K562 (cell line): ENCODE measurements at regions not wholly inside any gene's neighbourhood (a gene's known extent, or its start where the extent isn't known, plus 50 kb on each side); places are given as distances from the start of the nearest gene placed in this dataset.

ENCODE experiments used
- ATAC-seq: fragments of 200-7000 bp; cut with Tn5 transposase; 3 replicates; pipeline ENCODE4 v1.9.1; 2020; ENCODE audit warnings: moderate library complexity
- BruUV-seq: library from RNA; stranded (reverse); fragments of 400-500 nt; replicated peaks from 2 replicates; lab custom pipeline; 2021; lab: Mats Ljungman, UMichigan
- CTCF ChIA-PET: fragments of 300-600 bp; formaldehyde crosslinking; extraction: SDS; loops from one replicate; lab custom pipeline; 2021; ENCODE audit warnings: low intra/inter-chr PET ratio; lab: Yijun Ruan, JAX
- POLR2A ChIA-PET: fragments of 300-600, 350-650 bp; sonication (Branson Sonifier 250); formaldehyde crosslinking; extraction: SDS; loops from one replicate; lab custom pipeline; 2021; ENCODE audit warnings: antibody characterized with exemption, inconsistent platforms; lab: Yijun Ruan, JAX
- DNase-seq, 4 experiments: peaks; one replicate each; pipeline versions ENCODE4 v3.0.0 to v3.0.0-alpha.2; 2011 to 2018; ENCODE audit warnings: low spot score in 3 of 4, mixed read lengths in 3 of 4; ENCODE audit errors: extremely low read depth in 1 of 4
- FAIRE-seq: peaks from 2 replicates; lab custom pipeline; 2011; peaks lifted over from hg19 to GRCh38; lab: Jason Lieb, UNC
- H2AFZ ChIP-seq: 2 replicates; pipeline ENCODE4 v1.6.0; 2011; ENCODE audit warnings: low read depth, low read length, control low read depth, inconsistent platforms
- H3K27ac ChIP-seq: fragments of 200-600 bp; 3 replicates; pipeline ENCODE4 v1.8.0; 2011; ENCODE audit warnings: low read depth, mild to moderate bottlenecking, control low read depth, inconsistent platforms, low read length, moderate library complexity, mixed read lengths; ENCODE audit errors: extremely low read depth
- H3K27me3 ChIP-seq, 2 experiments: fragments of 300-600 bp in 1 of 2; 2 replicates in 1 of 2; 3 replicates in 1 of 2; pipeline versions ENCODE4 v1.6.0 to v1.8.0; 2011; ENCODE audit warnings: inconsistent platforms in 2 of 2, low read length in 2 of 2, mild to moderate bottlenecking in 1 of 2, mixed read lengths in 1 of 2, moderate library complexity in 1 of 2; ENCODE audit not compliant: control insufficient read depth in 2 of 2, insufficient read depth in 2 of 2
- H3K36me3 ChIP-seq: fragments of 300-600 bp; 3 replicates; pipeline ENCODE4 v1.8.0; 2011; ENCODE audit warnings: mild to moderate bottlenecking, low read length, inconsistent platforms; ENCODE audit not compliant: control insufficient read depth, insufficient read depth
- H3K4me1 ChIP-seq, 2 experiments: fragments of 200-600 bp in 1 of 2; replicated peaks in 1 of 2; 2 replicates in 1 of 2; 3 replicates in 1 of 2; pipeline versions ENCODE4 v1.5.1 to v1.8.0; 2011; ENCODE audit warnings: inconsistent platforms in 2 of 2, low read length in 2 of 2, mild to moderate bottlenecking in 1 of 2, mixed read lengths in 1 of 2, moderate library complexity in 1 of 2; ENCODE audit not compliant: control insufficient read depth in 2 of 2, insufficient read depth in 2 of 2
- H3K4me2 ChIP-seq: 2 replicates; pipeline ENCODE4 v1.6.1; 2011; ENCODE audit warnings: low read length, control low read depth, inconsistent platforms, mixed read lengths; ENCODE audit not compliant: insufficient read depth
- H3K4me3 ChIP-seq: fragments of 200-600 bp; sonication (generic), shearing (Covaris generic); 2 replicates; pipeline ENCODE4 v1.5.1; 2016; ENCODE audit warnings: control low read depth, inconsistent platforms
- H3K79me2 ChIP-seq: fragments of 200-600 bp; 3 replicates; pipeline ENCODE4 v1.8.0; 2011; ENCODE audit warnings: low read length, inconsistent platforms; ENCODE audit not compliant: control insufficient read depth, insufficient read depth
- H3K9ac ChIP-seq, 2 experiments: 2 replicates each; pipeline versions ENCODE4 v1.6.0 to v1.6.1; 2011; ENCODE audit warnings: low read depth in 2 of 2, low read length in 2 of 2, control low read depth in 1 of 2, inconsistent platforms in 1 of 2, mild to moderate bottlenecking in 1 of 2, mixed read lengths in 1 of 2; ENCODE audit not compliant: insufficient read depth in 1 of 2
- H3K9me1 ChIP-seq: one replicate; pipeline ENCODE4 v1.6.0; 2011; ENCODE audit warnings: inconsistent platforms, mild to moderate bottlenecking, low read length, moderate library complexity; ENCODE audit not compliant: control insufficient read depth, insufficient read depth
- H3K9me3 ChIP-seq: replicated peaks from 2 replicates; pipeline ENCODE4 v1.5.1; 2011; ENCODE audit warnings: low read depth, low read length, inconsistent platforms; ENCODE audit not compliant: control insufficient read depth, insufficient read depth
- H4K20me1 ChIP-seq: replicated peaks from 2 replicates; pipeline ENCODE4 v1.6.1; 2011; ENCODE audit warnings: low read length, inconsistent platforms, mixed read lengths; ENCODE audit not compliant: control insufficient read depth, insufficient read depth
- CBX5 ChIP-seq: IDR thresholded peaks from 2 replicates; pipeline ENCODE4 v1.6.1; 2014; ENCODE audit warnings: low read depth, borderline replicate concordance
- FOXJ3 ChIP-seq: sonication (generic); formaldehyde crosslinking; IDR thresholded peaks from 2 replicates; pipeline ENCODE4 v1.4.0; 2020; ENCODE audit warnings: mild to moderate bottlenecking, missing genetic modification reagents
- HDAC1 ChIP-seq, 2 experiments: fragments of 450-650 bp; IDR thresholded peaks; 2 replicates each; pipeline ENCODE4 v1.6.1; 2016 to 2017; ENCODE audit warnings: inconsistent platforms in 1 of 2, mild to moderate bottlenecking in 1 of 2, moderate library complexity in 1 of 2
- KAT8 ChIP-seq: fragments of 450-650 bp; IDR thresholded peaks from 2 replicates; pipeline ENCODE4 v1.6.1; 2016; ENCODE audit warnings: low read depth, mild to moderate bottlenecking
- KDM1A ChIP-seq, 2 experiments: fragments of 450-650 bp; IDR thresholded peaks; 2 replicates each; pipeline ENCODE4 v1.6.1; 2016; ENCODE audit warnings: mild to moderate bottlenecking in 2 of 2
- KDM2B ChIP-seq: fragments of 250-450 bp; sonication (Bioruptor Pico); IDR thresholded peaks from 2 replicates; pipeline ENCODE4 v1.8.0; 2021; ENCODE audit warnings: mild to moderate bottlenecking, moderate library complexity
- MYBL2 ChIP-seq, 2 experiments: fragments of 450-650 bp in 1 of 2; sonication (generic) in 1 of 2; formaldehyde crosslinking in 1 of 2; IDR thresholded peaks; 2 replicates each; pipeline versions ENCODE4 v1.6.1 to v1.8.1; 2017 to 2022; ENCODE audit warnings: borderline replicate concordance in 1 of 2, inconsistent platforms in 1 of 2, low read depth in 1 of 2, mild to moderate bottlenecking in 1 of 2, missing genetic modification reagents in 1 of 2, moderate library complexity in 1 of 2
- SAFB ChIP-seq: fragments of 200-400 bp; formaldehyde crosslinking; IDR thresholded peaks from 2 replicates; pipeline ENCODE4 v1.6.1; 2017; ENCODE audit warnings: low read depth, low read length, borderline replicate concordance
- SIX5 ChIP-seq, 2 experiments: IDR thresholded peaks; 2 replicates each; pipeline ENCODE4 v1.6.1; 2011; ENCODE audit warnings: low read length in 2 of 2, borderline replicate concordance in 1 of 2, low read depth in 1 of 2, mild to moderate bottlenecking in 1 of 2, moderate library complexity in 1 of 2; ENCODE audit not compliant: insufficient read depth in 1 of 2
- SMARCB1 ChIP-seq: IDR thresholded peaks from 2 replicates; pipeline ENCODE4 v1.6.1; 2011; ENCODE audit warnings: improper control_type of control experiment, low read depth; ENCODE audit not compliant: insufficient read length
- TAF1 ChIP-seq: IDR thresholded peaks from 2 replicates; pipeline ENCODE4 v1.6.1; 2011; ENCODE audit warnings: mild to moderate bottlenecking, low read length, moderate library complexity; ENCODE audit not compliant: insufficient read depth, control insufficient read depth, severe bottlenecking; ENCODE audit errors: extremely low read depth
- ZBED1 ChIP-seq: IDR thresholded peaks from 2 replicates; pipeline ENCODE4 v1.6.1; 2014
- ZNF274 ChIP-seq: IDR thresholded peaks from 2 replicates; pipeline ENCODE4 v1.6.1; 2011; ENCODE audit warnings: low read depth, mild to moderate bottlenecking, low read length, moderate library complexity, borderline replicate concordance
- WGBS: fragments of 100-300 bp; shearing (Covaris generic); methylation state at CpG from one replicate; pipeline ENCODE4 v1.1.6; 2016; ENCODE audit warnings: low coverage, mixed read lengths; ENCODE audit not compliant: insufficient coverage; ENCODE audit errors: missing lambda C conversion rate; 5-methylcytosine and 5-hydroxymethylcytosine counted together
- in situ Hi-C: fragments of 300-500 bp; cut with MboI; formaldehyde crosslinking; loops from 4 replicates; pipeline ENCODE4 v1.15.0; 2018; ENCODE audit warnings: inconsistent platforms, mixed read lengths
- intact Hi-C: fragments of 100-400 bp; cut with micrococcal nuclease; formaldehyde crosslinking; loops from 2 replicates; pipeline ENCODE4 v1.14.2; 2022
- TF ChIP-seq, protein P1 (sequence below): fragments of 250-450 bp; sonication (Bioruptor Pico); IDR thresholded peaks from 2 replicates; pipeline ENCODE4 v1.8.0; 2022; ENCODE audit warnings: inconsistent platforms, mild to moderate bottlenecking, moderate library complexity, borderline replicate concordance
- TF ChIP-seq, protein P2 (sequence below): IDR thresholded peaks from 2 replicates; pipeline ENCODE4 v1.6.1; 2012; ENCODE audit warnings: low read depth, low read length, improper control_type of control experiment, borderline replicate concordance
- TF ChIP-seq, protein P3 (sequence below): fragments of 450-650 bp; IDR thresholded peaks from 2 replicates; pipeline ENCODE4 v1.6.1; 2016

GRCh38 chr5:138702166-138703077 is 50.8 kb upstream of the CTNNA1 start:
- intact Hi-C loops (loop anchor here (5.0 kb wide), 1 partner anchor 125 kb away; the partner anchor contains the start of gene HSPA9), in situ Hi-C loops (no loop called here)
- no TSS peak for BruUV-seq
- Histone ChIP-seq H3K79me2 (no peaks in the 10 kb centered on the region), H3K4me1 (peaks cover 3 to 18% of the 10 kb centered on the region in 2 experiments; a peak in 4 of 5 replicates), H3K4me3 (no peak overlapping the region), H3K9ac (0 out of 4 replicates have a peak overlapping the region, but pooled peaks of 1 of the 2 experiments have one; percentile 4), H2AFZ (peak overlapping the region; percentile 52), H3K4me2 (peak overlapping the region; percentile 48), H4K20me1 (no peaks in the 10 kb centered on the region), H3K9me1 (peaks cover 3% of the 10 kb centered on the region), H3K36me3 (no peaks in the 10 kb centered on the region), H3K9me3 (no peaks in the 10 kb centered on the region), H3K27ac (no peak overlapping the region), H3K27me3 (no peaks in the 10 kb centered on the region)
- CTCF ChIA-PET, result interaction anchor here (0.6 kb wide), 1 partner anchor 666 kb away, joined by 3 read pairs; no protein-coding TSS in a partner anchor
- 9% methylated on average over 5 of the region's 5 CpGs for WGBS
- DNase-seq, result no peak
- POLR2A ChIA-PET, result interaction anchor here (0.6 to 2.0 kb wide), 15 partner anchors 8 to 1268 kb away, joined by 3 to 8 read pairs (median 4); partner anchors contain the start of gene CTNNA1
- peak; percentile 84 for ATAC-seq
- FAIRE-seq, result no peak
- TF ChIP-seq KDM2B (CRISPR knock-in tag), result no peak
- TF ChIP-seq SIX5 (IDR thresholded peaks at IDR 0.05; ENCODE audit: borderline replicate concordance in 1 of 2, insufficient read depth in 1 of 2, low read depth in 1 of 2, low read length in 2 of 2), result no peak
- no peak for TF ChIP-seq KAT8
- no peak for TF ChIP-seq TAF1
- no peak for TF ChIP-seq SMARCB1
- TF ChIP-seq ZNF274, result no peak
- no peak for TF ChIP-seq MYBL2 (IDR thresholded peaks at IDR 0.05; ENCODE audit: low read depth)
- TF ChIP-seq MYBL2 (CRISPR knock-in tag; IDR thresholded peaks at IDR 0.05; ENCODE audit: borderline replicate concordance), result no peak
- no peak for TF ChIP-seq FOXJ3 (CRISPR knock-in tag)
- TF ChIP-seq, protein P1, sequence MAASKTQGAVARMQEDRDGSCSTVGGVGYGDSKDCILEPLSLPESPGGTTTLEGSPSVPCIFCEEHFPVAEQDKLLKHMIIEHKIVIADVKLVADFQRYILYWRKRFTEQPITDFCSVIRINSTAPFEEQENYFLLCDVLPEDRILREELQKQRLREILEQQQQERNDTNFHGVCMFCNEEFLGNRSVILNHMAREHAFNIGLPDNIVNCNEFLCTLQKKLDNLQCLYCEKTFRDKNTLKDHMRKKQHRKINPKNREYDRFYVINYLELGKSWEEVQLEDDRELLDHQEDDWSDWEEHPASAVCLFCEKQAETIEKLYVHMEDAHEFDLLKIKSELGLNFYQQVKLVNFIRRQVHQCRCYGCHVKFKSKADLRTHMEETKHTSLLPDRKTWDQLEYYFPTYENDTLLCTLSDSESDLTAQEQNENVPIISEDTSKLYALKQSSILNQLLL (CRISPR knock-in tag), result no peak
- no peak for TF ChIP-seq HDAC1 (IDR thresholded peaks at IDR 0.05)
- TF ChIP-seq, protein P2, sequence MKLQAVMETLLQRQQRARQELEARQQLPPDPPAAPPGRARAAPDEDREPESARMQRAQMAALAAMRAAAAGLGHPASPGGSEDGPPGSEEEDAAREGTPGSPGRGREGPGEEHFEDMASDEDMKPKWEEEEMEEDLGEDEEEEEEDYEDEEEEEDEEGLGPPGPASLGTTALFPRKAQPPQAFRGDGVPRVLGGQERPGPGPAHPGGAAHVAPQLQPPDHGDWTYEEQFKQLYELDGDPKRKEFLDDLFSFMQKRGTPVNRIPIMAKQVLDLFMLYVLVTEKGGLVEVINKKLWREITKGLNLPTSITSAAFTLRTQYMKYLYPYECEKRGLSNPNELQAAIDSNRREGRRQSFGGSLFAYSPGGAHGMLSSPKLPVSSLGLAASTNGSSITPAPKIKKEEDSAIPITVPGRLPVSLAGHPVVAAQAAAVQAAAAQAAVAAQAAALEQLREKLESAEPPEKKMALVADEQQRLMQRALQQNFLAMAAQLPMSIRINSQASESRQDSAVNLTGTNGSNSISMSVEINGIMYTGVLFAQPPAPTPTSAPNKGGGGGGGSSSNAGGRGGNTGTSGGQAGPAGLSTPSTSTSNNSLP, result 0 out of 2 replicates have a peak, but pooled peaks have one; percentile 19
- no peak for TF ChIP-seq SAFB
- TF ChIP-seq, protein P3, sequence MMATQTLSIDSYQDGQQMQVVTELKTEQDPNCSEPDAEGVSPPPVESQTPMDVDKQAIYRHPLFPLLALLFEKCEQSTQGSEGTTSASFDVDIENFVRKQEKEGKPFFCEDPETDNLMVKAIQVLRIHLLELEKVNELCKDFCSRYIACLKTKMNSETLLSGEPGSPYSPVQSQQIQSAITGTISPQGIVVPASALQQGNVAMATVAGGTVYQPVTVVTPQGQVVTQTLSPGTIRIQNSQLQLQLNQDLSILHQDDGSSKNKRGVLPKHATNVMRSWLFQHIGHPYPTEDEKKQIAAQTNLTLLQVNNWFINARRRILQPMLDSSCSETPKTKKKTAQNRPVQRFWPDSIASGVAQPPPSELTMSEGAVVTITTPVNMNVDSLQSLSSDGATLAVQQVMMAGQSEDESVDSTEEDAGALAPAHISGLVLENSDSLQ, result peak; percentile 62
- no peak for TF ChIP-seq KDM1A (IDR thresholded peaks at IDR 0.05)
- TF ChIP-seq ZBED1, result no peak
- no peak for TF ChIP-seq CBX5
